ENCODE measurements at regions not wholly inside any gene's neighbourhood (a gene's known extent, or its start where the extent isn't known, plus 50 kb on each side); places are given as distances from the start of the nearest gene placed in this dataset.

DNA sequence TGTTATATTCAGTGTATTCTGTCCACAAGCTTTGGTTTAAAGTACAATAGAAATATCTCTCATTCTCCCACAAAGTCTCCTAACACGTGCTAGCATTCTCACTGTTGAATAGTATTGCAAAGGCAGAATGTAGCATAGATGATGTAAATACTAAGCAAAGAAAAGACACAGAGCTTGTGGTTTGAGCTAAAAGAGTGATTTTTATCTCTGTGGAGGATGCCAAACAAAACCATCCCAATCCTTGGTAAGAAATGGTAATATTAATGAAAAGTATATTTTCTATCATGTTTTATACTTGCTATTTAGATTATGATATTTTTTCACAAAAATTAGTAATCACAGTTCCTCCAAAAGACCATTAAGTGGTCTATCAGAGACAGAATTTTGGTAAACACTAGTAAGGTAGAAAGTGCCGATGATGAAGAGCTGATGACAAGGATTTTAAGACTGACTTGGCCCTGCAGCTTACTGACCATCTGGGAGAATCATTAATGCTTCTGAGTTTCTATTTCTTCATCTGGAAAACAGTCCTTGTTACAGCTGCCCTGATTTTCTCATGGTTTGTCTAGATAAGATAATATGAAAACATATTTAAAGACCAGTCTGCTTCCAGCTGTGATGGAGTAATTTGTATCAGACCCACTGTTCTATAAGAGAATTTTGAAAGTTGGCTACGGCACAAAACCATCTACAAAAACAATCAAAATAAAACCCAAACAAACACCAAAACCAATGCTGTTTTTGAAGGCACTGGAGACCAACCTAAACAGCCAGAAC lies 510.2 kb downstream of the SPATA31D1 start:
- Histone ChIP-seq H3K4me3 (ENCODE audit: low read depth, low read length) (no peak overlapping the region), H3K27me3 (ENCODE audit: control insufficient read depth, insufficient read depth, low read length) (no peaks in the 10 kb centered on the region), H3K36me3 (ENCODE audit: control insufficient read depth, insufficient read depth, low read length) (no peaks in the 10 kb centered on the region)
- FAIRE-seq = no peak
- no peak for TF ChIP-seq CTCF (IDR thresholded peaks at IDR 0.05; ENCODE audit: insufficient read depth, low read length, severe bottlenecking)
- DNase-seq (ENCODE audit: low read depth) = no peak

GRCh38 chr9:82499337-82499736 lies 510.8 kb downstream of the SPATA31D1 start:
- Histone ChIP-seq H3K27me3 (ENCODE audit: control insufficient read depth, insufficient read depth, low read length) (no peaks in the 10 kb centered on the region), H3K36me3 (ENCODE audit: control insufficient read depth, insufficient read depth, low read length) (no peaks in the 10 kb centered on the region), H3K4me3 (ENCODE audit: low read depth, low read length) (no peak overlapping the region)
- DNase-seq (ENCODE audit: low read depth) (no peak), FAIRE-seq (no peak)
- no peak for TF ChIP-seq CTCF (IDR thresholded peaks at IDR 0.05; ENCODE audit: insufficient read depth, low read length, severe bottlenecking)

- Histone ChIP-seq H3K4me3 (ENCODE audit: low read depth, low read length) (no peak overlapping the region), H3K27me3 (ENCODE audit: control insufficient read depth, insufficient read depth, low read length) (no peaks in the 10 kb centered on the region), H3K36me3 (ENCODE audit: control insufficient read depth, insufficient read depth, low read length) (no peaks in the 10 kb centered on the region)
- TF ChIP-seq CTCF (IDR thresholded peaks at IDR 0.05; ENCODE audit: insufficient read depth, low read length, severe bottlenecking) = no peak
- DNase-seq (ENCODE audit: low read depth) = no peak
- FAIRE-seq = peak; percentile 80
These were observed 516.0 kb downstream of the SPATA31D1 start for GRCh38 chr9:82504620-82505019.

DNA sequence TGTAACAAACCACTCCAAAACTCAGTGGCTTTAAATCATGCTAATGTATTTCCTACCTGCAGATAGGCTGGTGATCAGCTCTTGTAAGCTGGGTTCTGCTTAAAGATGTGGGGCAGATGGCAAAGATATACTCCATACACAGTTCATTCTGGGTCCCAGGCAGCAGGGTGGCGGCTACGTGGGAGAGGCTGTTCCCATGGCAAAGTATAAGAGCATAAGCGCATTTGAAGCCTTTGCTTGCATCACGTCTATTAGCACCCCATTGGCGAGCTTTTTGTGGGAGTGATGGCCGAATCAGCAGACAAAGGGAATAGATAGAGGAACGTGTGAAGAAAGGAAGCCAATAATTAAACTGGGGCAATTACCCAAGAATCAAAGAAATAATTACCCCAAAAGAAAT lies 523.1 kb downstream of the SPATA31D1 start:
- no peak for DNase-seq (ENCODE audit: low read depth)
- no peaks in the 10 kb centered on the region for H3K27me3 ChIP-seq (ENCODE audit: control insufficient read depth, insufficient read depth, low read length)
- H3K4me3 ChIP-seq (ENCODE audit: low read depth, low read length) = no peak overlapping the region
- FAIRE-seq = no peak
- no peak for TF ChIP-seq CTCF (IDR thresholded peaks at IDR 0.05; ENCODE audit: insufficient read depth, low read length, severe bottlenecking)
- no peaks in the 10 kb centered on the region for H3K36me3 ChIP-seq (ENCODE audit: control insufficient read depth, insufficient read depth, low read length)

- DNase-seq (ENCODE audit: low read depth) (no peak), FAIRE-seq (no peak)
- Histone ChIP-seq H3K36me3 (ENCODE audit: control insufficient read depth, insufficient read depth, low read length) (no peaks in the 10 kb centered on the region), H3K4me3 (ENCODE audit: low read depth, low read length) (no peak overlapping the region), H3K27me3 (ENCODE audit: control insufficient read depth, insufficient read depth, low read length) (no peaks in the 10 kb centered on the region)
- no peak for TF ChIP-seq CTCF (IDR thresholded peaks at IDR 0.05; ENCODE audit: insufficient read depth, low read length, severe bottlenecking)
These were observed 524.2 kb downstream of the SPATA31D1 start for GRCh38 chr9:82512728-82513127.

GRCh38 chr9:82513242-82513751 lies 524.7 kb downstream of the SPATA31D1 start:
- FAIRE-seq = no peak
- TF ChIP-seq CTCF (IDR thresholded peaks at IDR 0.05; ENCODE audit: insufficient read depth, low read length, severe bottlenecking) = no peak
- Histone ChIP-seq H3K36me3 (ENCODE audit: control insufficient read depth, insufficient read depth, low read length) (no peaks in the 10 kb centered on the region), H3K4me3 (ENCODE audit: low read depth, low read length) (no peak overlapping the region), H3K27me3 (ENCODE audit: control insufficient read depth, insufficient read depth, low read length) (no peaks in the 10 kb centered on the region)
- DNase-seq (ENCODE audit: low read depth) = no peak

Data from bronchial epithelial cell (primary cell).